HEK293T (cell line): ENCODE measurements at regions not wholly inside any gene's neighbourhood (a gene's known extent, or its start where the extent isn't known, plus 50 kb on each side); places are given as distances from the start of the nearest gene placed in this dataset.

Experiments used
- CTCF ChIA-PET: fragments of 350-600 bp; formaldehyde crosslinking; extraction: SDS; loops from one replicate; lab custom pipeline; 2021; ENCODE audit warnings: antibody characterized with exemption, inconsistent platforms; lab: Yijun Ruan, JAX
- POLR2A ChIA-PET: fragments of 350-600 bp; formaldehyde crosslinking; extraction: SDS; loops from one replicate; lab custom pipeline; 2020; ENCODE audit warnings: antibody characterized with exemption, inconsistent platforms; lab: Yijun Ruan, JAX
- DNase-seq: peaks from one replicate; pipeline ENCODE4 v3.0.0; 2012; ENCODE audit warnings: mixed read lengths; ENCODE audit errors: extremely low spot score
- ARNT ChIP-seq: fragments of 450-650 bp; IDR thresholded peaks from 2 replicates; pipeline ENCODE4 v1.6.1; 2017; ENCODE audit warnings: mild to moderate bottlenecking
- BHLHE40 ChIP-seq: fragments of 450-650 bp; IDR thresholded peaks from 2 replicates; pipeline ENCODE4 v1.6.1; 2016; ENCODE audit warnings: mild to moderate bottlenecking, moderate library complexity, borderline replicate concordance
- CTBP1 ChIP-seq: fragments of 450-650 bp; IDR thresholded peaks from 2 replicates; pipeline ENCODE4 v1.6.1; 2016; ENCODE audit warnings: borderline replicate concordance
- ELF4 ChIP-seq: fragments of 450-650 bp; IDR thresholded peaks from 2 replicates; pipeline ENCODE4 v1.6.1; 2017; ENCODE audit warnings: antibody characterized with exemption
- FOXA1 ChIP-seq: fragments of 450-650 bp; IDR thresholded peaks from 2 replicates; pipeline ENCODE4 v1.6.1; 2016; ENCODE audit warnings: mild to moderate bottlenecking
- FOXK2 ChIP-seq: fragments of 450-650 bp; IDR thresholded peaks from 2 replicates; pipeline ENCODE4 v1.6.1; 2016; ENCODE audit warnings: mild to moderate bottlenecking
- FOXM1 ChIP-seq: fragments of 450-650 bp; IDR thresholded peaks from 2 replicates; pipeline ENCODE4 v1.6.1; 2017; ENCODE audit warnings: mild to moderate bottlenecking, borderline replicate concordance
- HDGF ChIP-seq: fragments of 450-650 bp; IDR thresholded peaks from 2 replicates; pipeline ENCODE4 v1.6.1; 2017; ENCODE audit warnings: antibody characterized with exemption, borderline replicate concordance
- L3MBTL2 ChIP-seq: fragments of 450-650 bp; conservative IDR thresholded peaks from 2 replicates; pipeline ENCODE4 v1.6.1; 2016; ENCODE audit warnings: mild to moderate bottlenecking
- LEF1 ChIP-seq: fragments of 450-650 bp; IDR thresholded peaks from 2 replicates; pipeline ENCODE4 v1.6.1; 2017; ENCODE audit warnings: mild to moderate bottlenecking, borderline replicate concordance
- NFRKB ChIP-seq: fragments of 450-650 bp; IDR thresholded peaks from 2 replicates; pipeline ENCODE4 v1.6.1; 2016; ENCODE audit warnings: mild to moderate bottlenecking, moderate library complexity
- SP1 ChIP-seq: fragments of 450-650 bp; IDR thresholded peaks from 2 replicates; pipeline ENCODE4 v1.6.1; 2017
- SUZ12 ChIP-seq: fragments of 450-650 bp; IDR thresholded peaks from 2 replicates; pipeline ENCODE4 v1.6.1; 2016; ENCODE audit warnings: mild to moderate bottlenecking
- TARDBP ChIP-seq: fragments of 450-650 bp; IDR thresholded peaks from 2 replicates; pipeline ENCODE4 v1.6.1; 2016
- ZNF384 ChIP-seq: fragments of 450-650 bp; IDR thresholded peaks from 2 replicates; pipeline ENCODE4 v1.6.1; 2016
- TF ChIP-seq, protein P1 (sequence below): fragments of 450-650 bp; IDR thresholded peaks from 2 replicates; pipeline ENCODE4 v1.6.1; 2016

DNA sequence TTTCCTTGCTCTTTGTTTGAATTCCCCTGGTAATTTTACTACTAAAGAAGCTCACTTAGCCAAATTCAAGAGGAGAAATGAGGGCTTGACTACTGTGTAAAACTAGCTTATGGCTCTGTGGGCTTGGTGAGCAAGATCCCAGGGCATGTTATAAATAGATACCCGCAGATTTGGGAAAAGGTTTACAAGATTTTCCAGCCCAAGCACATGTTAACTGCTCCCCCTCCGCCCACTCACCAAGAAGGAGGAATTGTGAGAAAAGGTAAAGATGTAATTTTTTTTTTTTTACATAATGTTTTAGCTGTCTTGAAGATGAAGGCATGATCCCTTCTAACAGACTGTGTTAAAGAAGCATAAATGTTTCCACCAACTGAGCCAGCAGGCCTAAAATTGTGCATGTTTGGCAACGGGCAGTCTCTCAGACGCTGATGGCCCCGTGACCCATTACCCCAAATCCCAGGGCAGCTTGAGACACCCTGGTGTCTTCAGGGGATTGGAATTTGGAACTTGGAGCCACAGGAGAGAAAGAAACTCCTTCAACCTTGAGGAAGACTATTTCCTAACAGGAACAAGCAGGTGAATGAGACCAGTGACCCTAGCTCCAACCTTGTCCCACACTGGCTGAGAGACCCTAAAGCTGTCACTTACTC lies 429.8 kb upstream of the CELF2 start:
- no peak for TF ChIP-seq FOXA1
- CTCF ChIA-PET = no interaction called here
- POLR2A ChIA-PET = no interaction called here
- DNase-seq = no peak

DNA sequence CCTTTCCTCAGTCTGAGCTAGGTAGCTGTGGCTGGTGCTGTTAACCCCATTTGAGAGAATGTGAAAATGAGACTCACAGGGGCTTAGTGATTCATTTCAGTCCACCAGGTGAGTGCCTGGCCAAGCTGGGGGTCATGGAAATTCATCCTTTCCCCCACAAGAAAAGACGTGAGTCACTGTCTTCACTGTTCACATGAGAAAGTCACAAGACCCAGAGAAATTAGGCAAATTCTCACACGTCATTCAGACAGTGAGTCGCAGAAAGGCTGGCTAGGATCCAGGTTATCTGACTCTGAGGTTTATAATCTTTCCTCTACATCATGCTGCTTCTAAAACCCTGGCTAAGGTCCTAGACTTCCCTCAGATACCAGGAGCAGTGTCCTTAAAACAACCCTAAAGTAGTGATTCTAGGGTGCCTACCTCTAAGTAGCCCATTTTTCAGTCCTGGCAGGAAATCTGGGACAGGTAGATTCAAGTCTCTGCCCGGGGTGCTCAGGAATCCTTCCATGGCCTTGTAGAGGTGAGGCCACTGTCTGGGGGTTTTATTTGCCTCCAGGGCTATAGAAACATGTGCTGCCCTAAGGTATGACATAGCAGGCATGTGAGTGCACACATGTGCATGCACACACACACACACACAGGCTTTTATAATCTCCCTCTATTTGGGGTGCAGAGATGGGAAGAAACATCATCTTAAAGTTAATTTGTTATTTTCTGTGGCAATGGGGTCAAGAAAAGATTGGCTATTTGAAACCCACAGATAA lies 427.9 kb upstream of the CELF2 start:
- no peak for DNase-seq
- TF ChIP-seq, protein P1, sequence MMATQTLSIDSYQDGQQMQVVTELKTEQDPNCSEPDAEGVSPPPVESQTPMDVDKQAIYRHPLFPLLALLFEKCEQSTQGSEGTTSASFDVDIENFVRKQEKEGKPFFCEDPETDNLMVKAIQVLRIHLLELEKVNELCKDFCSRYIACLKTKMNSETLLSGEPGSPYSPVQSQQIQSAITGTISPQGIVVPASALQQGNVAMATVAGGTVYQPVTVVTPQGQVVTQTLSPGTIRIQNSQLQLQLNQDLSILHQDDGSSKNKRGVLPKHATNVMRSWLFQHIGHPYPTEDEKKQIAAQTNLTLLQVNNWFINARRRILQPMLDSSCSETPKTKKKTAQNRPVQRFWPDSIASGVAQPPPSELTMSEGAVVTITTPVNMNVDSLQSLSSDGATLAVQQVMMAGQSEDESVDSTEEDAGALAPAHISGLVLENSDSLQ = no peak
- TF ChIP-seq ARNT (no peak), ELF4 (no peak), FOXK2 (no peak), BHLHE40 (no peak), FOXM1 (no peak), FOXA1 (no peak), L3MBTL2 (no peak), CTBP1 (no peak), SUZ12 (no peak), SP1 (no peak), NFRKB (no peak), TARDBP (no peak), ZNF384 (no peak)
- ChIA-PET CTCF (interaction anchor here (0.6 kb wide), 1 partner anchor 150 kb away, joined by 5 read pairs; no protein-coding TSS in a partner anchor), POLR2A (no interaction called here)

DNA sequence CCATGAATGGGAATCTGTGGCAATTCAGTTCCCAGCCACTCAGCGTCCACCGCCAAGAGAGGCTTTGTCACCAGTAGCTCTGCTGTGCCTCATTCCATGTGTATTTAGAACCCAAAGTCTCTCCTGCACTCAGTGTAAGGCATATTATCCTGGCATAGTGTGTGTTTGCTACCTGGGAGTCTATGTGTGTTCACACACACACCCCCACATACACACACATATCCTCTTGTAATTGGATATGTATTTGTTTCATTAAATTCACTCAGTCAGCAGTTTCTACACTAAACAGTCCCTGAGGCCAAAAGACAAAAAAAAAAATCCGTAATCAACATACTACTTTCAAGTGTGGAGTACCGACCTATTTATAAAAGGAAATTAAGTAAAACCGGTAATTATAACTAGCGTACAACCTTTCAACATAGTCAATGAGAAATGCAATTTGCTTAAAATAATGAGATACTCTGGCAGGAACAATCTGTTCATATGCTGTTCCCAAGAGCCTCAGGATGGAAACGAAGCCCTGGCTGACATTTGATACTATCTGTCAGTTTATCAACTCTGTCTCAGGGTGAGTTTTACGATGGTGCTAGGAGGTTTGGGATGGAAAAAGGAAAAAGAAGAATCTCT lies 425.8 kb upstream of the CELF2 start:
- ChIA-PET POLR2A (no interaction called here), CTCF (no interaction called here)
- TF ChIP-seq HDGF = no peak
- TF ChIP-seq, protein P1 = no peak
- DNase-seq = peak; percentile 28

DNA sequence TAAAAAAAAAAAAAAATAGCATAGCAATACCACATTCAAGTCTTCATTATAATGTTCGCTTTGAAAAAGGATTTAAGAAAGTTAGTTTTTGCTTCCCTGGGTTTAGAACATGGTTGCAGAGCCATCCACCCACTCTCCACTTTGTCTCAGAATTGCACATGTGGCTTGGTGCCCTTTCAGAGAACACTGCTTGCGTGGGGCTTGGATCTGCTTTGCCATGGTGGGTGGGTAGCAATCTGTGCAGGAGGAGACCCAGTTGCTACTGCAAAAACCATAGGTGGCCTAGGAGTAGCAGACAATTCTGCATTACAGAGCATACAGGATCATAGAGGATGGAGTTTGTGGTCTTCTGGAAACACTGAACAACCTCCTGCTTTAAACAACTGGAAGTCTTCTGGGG lies 421.4 kb upstream of the CELF2 start:
- no peak for DNase-seq
- TF ChIP-seq LEF1 (no peak), NFRKB (no peak), FOXM1 (no peak), FOXK2 (no peak), ELF4 (no peak), TARDBP (no peak), FOXA1 (no peak), CTBP1 (no peak), HDGF (no peak), BHLHE40 (no peak)
- TF ChIP-seq, protein P1 = no peak
- ChIA-PET CTCF (no interaction called here), POLR2A (interaction anchor here (0.9 kb wide), 1 partner anchor 12 kb away, joined by 3 read pairs; no protein-coding TSS in a partner anchor)

- CTCF ChIA-PET = no interaction called here
- no peak for DNase-seq
- POLR2A ChIA-PET = no interaction called here
- TF ChIP-seq SUZ12 (no peak), FOXK2 (no peak), BHLHE40 (no peak), FOXA1 (no peak), ELF4 (no peak), SP1 (no peak), ARNT (no peak), CTBP1 (no peak), HDGF (no peak), TARDBP (no peak), LEF1 (no peak), NFRKB (no peak), L3MBTL2 (no peak), ZNF384 (no peak), FOXM1 (no peak)
- TF ChIP-seq, protein P1 = no peak; the same call in 1 of the 2 replicates
These were observed 419.4 kb upstream of the CELF2 start for GRCh38 chr10:10598297-10598696.
